ENCODE measurements at regions not wholly inside any gene's neighbourhood (a gene's known extent, or its start where the extent isn't known, plus 50 kb on each side); places are given as distances from the start of the nearest gene placed in this dataset.

DNA sequence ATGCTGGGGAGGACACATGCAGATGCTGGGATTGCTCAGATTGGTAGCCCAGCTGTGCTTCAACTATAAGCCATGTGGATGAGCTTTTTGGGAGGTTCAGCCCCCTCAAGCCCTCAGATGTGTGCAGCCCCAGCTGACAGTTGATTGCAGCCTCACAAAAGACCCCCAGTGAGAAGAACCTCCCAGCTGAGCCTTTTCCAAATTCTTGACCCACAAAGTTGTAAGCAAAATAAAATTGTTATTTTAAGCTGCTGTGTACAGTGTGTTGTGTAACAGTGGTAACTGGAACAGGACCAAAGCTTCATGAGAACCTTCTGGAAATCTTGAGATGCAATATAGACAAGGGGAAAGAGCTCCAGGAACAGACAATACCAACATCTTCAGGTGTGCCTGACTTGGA lies 156.8 kb upstream of the IRX3 start:
- Histone ChIP-seq H3K27me3 (ENCODE audit: insufficient read depth, insufficient read length) (peaks cover 6% of the 10 kb centered on the region), H3K4me1 (ENCODE audit: insufficient read depth, insufficient read length) (no peaks in the 10 kb centered on the region), H3K4me3 (ENCODE audit: insufficient read length, low read depth) (no peak overlapping the region), H3K9ac (ENCODE audit: insufficient read length, low read depth) (no peak overlapping the region), H3K9me3 (ENCODE audit: insufficient read depth, low read length) (peaks cover 22% of the 10 kb centered on the region; the same call in 1 of the 2 replicates), H3K36me3 (ENCODE audit: insufficient read depth, insufficient read length, low read length) (no peaks in the 10 kb centered on the region)
- TF ChIP-seq ZNF274 (IDR thresholded peaks at IDR 0.05; ENCODE audit: low read depth, low read length): no peak
- no peak for TF ChIP-seq YY1 (IDR thresholded peaks at IDR 0.05; ENCODE audit: insufficient read depth, insufficient read length)
- TF ChIP-seq SUZ12 (IDR thresholded peaks at IDR 0.05; ENCODE audit: extremely low read depth, insufficient read depth, insufficient read length): no peak
- DNase-seq (ENCODE audit: low read depth, low spot score): no peak

DNA sequence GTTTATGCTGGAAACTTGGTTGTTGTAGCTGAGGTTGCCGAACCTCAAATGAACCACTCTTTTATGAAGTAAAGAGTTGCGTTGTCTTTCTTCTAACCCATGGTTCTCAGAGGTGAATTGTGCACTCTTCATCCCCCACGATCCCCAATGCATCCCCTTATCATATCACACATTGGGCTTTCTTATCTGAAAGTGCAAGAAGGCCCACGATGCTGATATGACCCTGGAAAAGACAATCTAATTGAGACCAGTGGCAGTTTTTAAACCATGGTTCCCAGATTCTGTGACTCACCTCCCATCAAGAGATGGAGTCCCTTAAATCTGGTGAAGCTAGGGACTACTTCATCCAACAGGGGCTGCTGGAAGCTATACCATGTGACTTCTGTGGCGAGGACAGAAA lies 156.3 kb upstream of the IRX3 start:
- Histone ChIP-seq H3K9ac (ENCODE audit: insufficient read length, low read depth) (no peak overlapping the region), H3K4me3 (ENCODE audit: insufficient read length, low read depth) (no peak overlapping the region), H3K27me3 (ENCODE audit: insufficient read depth, insufficient read length) (peaks cover 6% of the 10 kb centered on the region), H3K9me3 (ENCODE audit: insufficient read depth, low read length) (peaks cover 22% of the 10 kb centered on the region; the same call in 1 of the 2 replicates), H3K4me1 (ENCODE audit: insufficient read depth, insufficient read length) (no peaks in the 10 kb centered on the region), H3K36me3 (ENCODE audit: insufficient read depth, insufficient read length, low read length) (no peaks in the 10 kb centered on the region)
- DNase-seq (ENCODE audit: low read depth, low spot score): no peak
- TF ChIP-seq YY1 (IDR thresholded peaks at IDR 0.05; ENCODE audit: insufficient read depth, insufficient read length): no peak
- no peak for TF ChIP-seq SUZ12 (IDR thresholded peaks at IDR 0.05; ENCODE audit: extremely low read depth, insufficient read depth, insufficient read length)
- no peak for TF ChIP-seq ZNF274 (IDR thresholded peaks at IDR 0.05; ENCODE audit: low read depth, low read length)

DNA sequence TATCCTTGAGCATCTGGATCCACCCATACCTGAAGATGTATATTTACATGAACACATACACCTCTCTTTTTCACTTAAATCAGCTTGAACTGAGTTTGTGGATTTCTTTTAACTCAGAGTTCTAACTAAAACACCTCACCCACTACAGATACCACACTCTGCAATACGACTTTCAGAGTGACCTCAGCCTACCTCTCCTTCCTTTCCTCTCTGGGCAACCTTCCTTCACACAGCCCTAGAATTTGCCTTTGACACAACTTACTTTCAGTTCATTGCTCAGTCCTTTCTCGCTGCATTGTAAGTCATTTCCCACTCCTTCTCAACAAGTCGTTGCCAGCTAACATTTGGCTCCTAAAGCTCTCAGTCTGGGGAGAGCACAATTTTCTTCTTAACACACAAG lies 151.9 kb upstream of the IRX3 start:
- DNase-seq (ENCODE audit: low read depth, low spot score): no peak
- Histone ChIP-seq H3K9me3 (ENCODE audit: insufficient read depth, low read length) (peaks cover 20% of the 10 kb centered on the region; the same call in 1 of the 2 replicates), H3K36me3 (ENCODE audit: insufficient read depth, insufficient read length, low read length) (no peaks in the 10 kb centered on the region), H3K27me3 (ENCODE audit: insufficient read depth, insufficient read length) (peaks cover 6% of the 10 kb centered on the region), H3K4me3 (ENCODE audit: insufficient read length, low read depth) (no peak overlapping the region), H3K4me1 (ENCODE audit: insufficient read depth, insufficient read length) (no peaks in the 10 kb centered on the region), H3K9ac (ENCODE audit: insufficient read length, low read depth) (no peak overlapping the region)
- TF ChIP-seq ZNF274 (IDR thresholded peaks at IDR 0.05; ENCODE audit: low read depth, low read length) (no peak), YY1 (IDR thresholded peaks at IDR 0.05; ENCODE audit: insufficient read depth, insufficient read length) (no peak), SUZ12 (IDR thresholded peaks at IDR 0.05; ENCODE audit: extremely low read depth, insufficient read depth, insufficient read length) (no peak)

DNA sequence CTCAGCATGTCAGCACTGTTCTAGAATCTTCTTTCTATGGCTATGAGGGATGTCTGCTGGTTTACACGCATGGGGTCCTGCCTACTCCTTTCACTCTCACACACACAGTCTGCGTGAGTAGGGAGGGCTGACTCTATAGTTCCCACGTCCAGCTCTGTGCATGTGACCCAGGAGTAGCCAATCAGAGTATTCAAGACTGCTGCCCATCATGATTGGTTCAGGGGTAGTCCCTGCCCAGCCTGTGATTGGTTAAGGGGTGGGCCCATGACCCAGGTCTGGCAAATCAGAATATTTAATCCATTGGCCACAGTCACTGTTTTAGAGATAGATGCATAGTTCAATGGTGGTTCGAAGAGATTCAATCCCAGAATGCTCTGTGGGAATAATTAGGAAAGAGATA lies 151.3 kb upstream of the IRX3 start:
- no peaks in the 10 kb centered on the region for H3K36me3 ChIP-seq (ENCODE audit: insufficient read depth, insufficient read length, low read length)
- no peak for DNase-seq (ENCODE audit: low read depth, low spot score)
- H3K9ac ChIP-seq (ENCODE audit: insufficient read length, low read depth): no peak overlapping the region
- H3K9me3 ChIP-seq (ENCODE audit: insufficient read depth, low read length): peaks cover 15% of the 10 kb centered on the region; the same call in 1 of the 2 replicates
- peaks cover 6% of the 10 kb centered on the region for H3K27me3 ChIP-seq (ENCODE audit: insufficient read depth, insufficient read length)
- no peaks in the 10 kb centered on the region for H3K4me1 ChIP-seq (ENCODE audit: insufficient read depth, insufficient read length)
- TF ChIP-seq YY1 (IDR thresholded peaks at IDR 0.05; ENCODE audit: insufficient read depth, insufficient read length) (no peak), SUZ12 (IDR thresholded peaks at IDR 0.05; ENCODE audit: extremely low read depth, insufficient read depth, insufficient read length) (no peak), ZNF274 (IDR thresholded peaks at IDR 0.05; ENCODE audit: low read depth, low read length) (no peak)
- H3K4me3 ChIP-seq (ENCODE audit: insufficient read length, low read depth): no peak overlapping the region

DNA sequence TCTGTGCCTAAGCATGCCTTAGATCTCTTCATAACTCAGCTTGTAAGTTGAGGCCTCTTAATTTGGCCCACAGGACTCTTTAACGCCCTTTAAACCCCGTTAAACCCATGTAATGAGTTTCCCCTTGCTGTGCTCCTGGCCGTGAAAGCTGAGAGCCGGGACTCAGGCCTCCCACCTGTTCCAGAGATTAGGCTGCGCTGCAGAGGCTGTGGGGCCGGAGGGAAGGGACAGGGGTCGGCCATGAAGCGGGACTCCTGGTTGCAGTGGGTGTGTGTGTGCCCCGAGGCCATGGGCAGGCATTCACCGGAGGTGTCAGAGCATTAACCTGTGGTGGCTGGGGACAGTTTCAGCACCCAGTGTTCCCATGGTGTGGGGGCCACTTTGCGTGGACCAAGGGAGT lies 150.8 kb upstream of the IRX3 start:
- no peak for DNase-seq (ENCODE audit: low read depth, low spot score)
- Histone ChIP-seq H3K27me3 (ENCODE audit: insufficient read depth, insufficient read length) (peaks cover 7% of the 10 kb centered on the region), H3K4me1 (ENCODE audit: insufficient read depth, insufficient read length) (no peaks in the 10 kb centered on the region), H3K4me3 (ENCODE audit: insufficient read length, low read depth) (no peak overlapping the region), H3K9ac (ENCODE audit: insufficient read length, low read depth) (no peak overlapping the region), H3K36me3 (ENCODE audit: insufficient read depth, insufficient read length, low read length) (no peaks in the 10 kb centered on the region), H3K9me3 (ENCODE audit: insufficient read depth, low read length) (peaks cover 14% of the 10 kb centered on the region; the same call in 1 of the 2 replicates)
- TF ChIP-seq YY1 (IDR thresholded peaks at IDR 0.05; ENCODE audit: insufficient read depth, insufficient read length) (no peak), SUZ12 (IDR thresholded peaks at IDR 0.05; ENCODE audit: extremely low read depth, insufficient read depth, insufficient read length) (no peak), ZNF274 (IDR thresholded peaks at IDR 0.05; ENCODE audit: low read depth, low read length) (no peak)

DNA sequence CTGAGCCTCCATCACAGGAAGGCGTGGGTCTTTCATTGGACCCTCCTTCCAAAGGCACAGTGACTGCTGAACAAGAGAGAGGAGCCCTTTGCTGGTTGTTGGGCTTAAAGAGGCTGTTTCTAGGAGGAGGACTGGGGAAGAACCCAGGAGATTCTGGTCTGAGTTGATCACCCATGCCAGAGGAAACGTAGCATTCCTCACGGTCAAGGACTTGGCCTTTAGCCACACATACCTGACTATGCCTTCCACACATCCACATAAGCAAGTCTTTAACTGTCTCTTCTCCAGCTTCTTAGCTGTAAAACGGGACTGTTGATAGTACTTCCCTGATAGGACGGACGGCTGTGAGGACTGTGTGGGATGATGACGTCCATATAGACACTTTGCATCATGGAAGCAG lies 149.8 kb upstream of the IRX3 start:
- no peak overlapping the region for H3K4me3 ChIP-seq (ENCODE audit: insufficient read length, low read depth)
- no peaks in the 10 kb centered on the region for H3K36me3 ChIP-seq (ENCODE audit: insufficient read depth, insufficient read length, low read length)
- H3K4me1 ChIP-seq (ENCODE audit: insufficient read depth, insufficient read length): peaks cover under 1% of the 10 kb centered on the region
- TF ChIP-seq SUZ12 (IDR thresholded peaks at IDR 0.05; ENCODE audit: extremely low read depth, insufficient read depth, insufficient read length) (no peak), YY1 (IDR thresholded peaks at IDR 0.05; ENCODE audit: insufficient read depth, insufficient read length) (no peak), ZNF274 (IDR thresholded peaks at IDR 0.05; ENCODE audit: low read depth, low read length) (no peak)
- no peak for DNase-seq (ENCODE audit: low read depth, low spot score)
- peaks cover 14% of the 10 kb centered on the region; the same call in 1 of the 2 replicates for H3K9me3 ChIP-seq (ENCODE audit: insufficient read depth, low read length)
- peaks cover 18% of the 10 kb centered on the region for H3K27me3 ChIP-seq (ENCODE audit: insufficient read depth, insufficient read length)
- H3K9ac ChIP-seq (ENCODE audit: insufficient read length, low read depth): no peak overlapping the region

DNA sequence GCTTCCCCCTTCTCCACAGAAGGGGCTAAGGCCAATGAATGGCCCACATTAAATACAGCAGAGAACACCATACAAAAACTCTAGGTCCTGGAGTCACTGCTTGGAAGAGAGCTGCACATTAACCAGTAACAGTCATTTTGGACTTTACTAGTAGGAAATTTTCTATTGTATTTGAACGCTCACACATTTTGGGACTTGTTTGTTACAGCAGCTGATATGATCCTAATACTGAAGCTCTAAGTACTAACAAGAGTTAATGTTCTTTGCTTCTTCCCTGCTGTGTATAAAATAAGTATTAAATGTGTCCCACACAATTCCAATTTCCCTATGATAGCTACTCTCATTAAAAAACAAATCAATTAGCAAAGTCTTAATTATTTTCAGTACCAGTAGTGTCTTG lies 148.3 kb upstream of the IRX3 start:
- H3K9ac ChIP-seq (ENCODE audit: insufficient read length, low read depth): no peak overlapping the region
- DNase-seq (ENCODE audit: low read depth, low spot score): no peak
- TF ChIP-seq SUZ12 (IDR thresholded peaks at IDR 0.05; ENCODE audit: extremely low read depth, insufficient read depth, insufficient read length): no peak
- no peak for TF ChIP-seq ZNF274 (IDR thresholded peaks at IDR 0.05; ENCODE audit: low read depth, low read length)
- no peak for TF ChIP-seq YY1 (IDR thresholded peaks at IDR 0.05; ENCODE audit: insufficient read depth, insufficient read length)
- H3K4me1 ChIP-seq (ENCODE audit: insufficient read depth, insufficient read length): peaks cover 5% of the 10 kb centered on the region
- no peaks in the 10 kb centered on the region for H3K36me3 ChIP-seq (ENCODE audit: insufficient read depth, insufficient read length, low read length)
- peaks cover 32% of the 10 kb centered on the region for H3K27me3 ChIP-seq (ENCODE audit: insufficient read depth, insufficient read length)
- H3K9me3 ChIP-seq (ENCODE audit: insufficient read depth, low read length): peaks cover 15% of the 10 kb centered on the region; the same call in 1 of the 2 replicates
- H3K4me3 ChIP-seq (ENCODE audit: insufficient read length, low read depth): no peak overlapping the region

Measured in NT2/D1 (cell line).